Erythroblast (primary cell): ENCODE measurements at regions not wholly inside any gene's neighbourhood (a gene's known extent, or its start where the extent isn't known, plus 50 kb on each side); places are given as distances from the start of the nearest gene placed in this dataset.

ENCODE experiments used
- GATA1 ChIP-seq: IDR thresholded peaks from 2 replicates; pipeline ENCODE4 v1.6.1; 2011; ENCODE audit warnings: low read depth, mild to moderate bottlenecking, control low read depth, low read length, moderate library complexity
- POLR2A ChIP-seq: IDR thresholded peaks from 2 replicates; pipeline ENCODE4 v1.6.1; 2011; ENCODE audit warnings: mild to moderate bottlenecking, low read length

DNA sequence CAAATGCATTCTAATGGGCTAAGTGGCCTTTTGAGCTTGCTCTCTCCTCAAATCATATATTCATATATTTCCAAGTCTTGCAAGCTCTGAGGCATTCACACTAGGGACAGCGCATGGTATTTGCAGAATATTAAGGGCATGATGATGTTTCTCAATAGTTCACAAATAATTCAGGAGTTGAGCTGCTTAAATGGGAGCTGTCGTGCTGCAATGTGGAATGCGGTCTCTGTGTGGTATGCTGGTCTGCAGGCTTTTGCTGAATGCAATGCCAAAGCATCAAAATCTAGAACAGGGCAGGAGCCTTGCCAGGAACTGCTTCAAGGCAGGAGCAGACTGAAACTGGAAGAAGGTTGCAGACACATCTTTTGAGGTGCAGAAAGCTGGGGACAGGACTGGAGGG is 1060.0 kb downstream of the TBC1D22A start:
- TF ChIP-seq POLR2A (no peak), GATA1 (no peak)
